ENCODE measurements at regions not wholly inside any gene's neighbourhood (a gene's known extent, or its start where the extent isn't known, plus 50 kb on each side); places are given as distances from the start of the nearest gene placed in this dataset.

- TF ChIP-seq CTCF (IDR thresholded peaks at IDR 0.05) = no peak
- Histone ChIP-seq H3K4me3 (no peak overlapping the region), H3K27me3 (no peaks in the 10 kb centered on the region), H3K9me3 (no peaks in the 10 kb centered on the region), H3K4me1 (no peaks in the 10 kb centered on the region), H3K27ac (no peak overlapping the region), H3K36me3 (no peaks in the 10 kb centered on the region)
- no peak for DNase-seq
- intact Hi-C loops (cut with DNase I; ENCODE audit: low total_unique reads) = no loop called here
Measured at GRCh38 chr4:24067367-24068193, 177.7 kb upstream of the PPARGC1A start.

GRCh38 chr4:24065974-24066373, 176.1 kb upstream of the PPARGC1A start:
- no peaks in the 10 kb centered on the region for H3K27me3 ChIP-seq
- intact Hi-C loops (cut with DNase I; ENCODE audit: low total_unique reads) = no loop called here
- H3K36me3 ChIP-seq = no peaks in the 10 kb centered on the region
- TF ChIP-seq CTCF (IDR thresholded peaks at IDR 0.05) = no peak
- no peak overlapping the region for H3K4me3 ChIP-seq
- no peaks in the 10 kb centered on the region for H3K4me1 ChIP-seq
- no peaks in the 10 kb centered on the region for H3K9me3 ChIP-seq
- DNase-seq = no peak
- no peak overlapping the region for H3K27ac ChIP-seq

GRCh38 chr4:24063731-24064130, 173.9 kb upstream of the PPARGC1A start:
- Histone ChIP-seq H3K9me3 (no peaks in the 10 kb centered on the region), H3K27me3 (no peaks in the 10 kb centered on the region), H3K4me1 (no peaks in the 10 kb centered on the region), H3K36me3 (no peaks in the 10 kb centered on the region), H3K27ac (no peak overlapping the region), H3K4me3 (no peak overlapping the region)
- no peak for TF ChIP-seq CTCF (IDR thresholded peaks at IDR 0.05)
- intact Hi-C loops (cut with DNase I; ENCODE audit: low total_unique reads) = no loop called here
- no peak for DNase-seq

GRCh38 chr4:24060932-24061331, 171.1 kb upstream of the PPARGC1A start:
- DNase-seq = no peak
- H3K4me1 ChIP-seq = no peaks in the 10 kb centered on the region
- TF ChIP-seq CTCF (IDR thresholded peaks at IDR 0.05) = no peak
- H3K4me3 ChIP-seq = no peak overlapping the region
- no peaks in the 10 kb centered on the region for H3K36me3 ChIP-seq
- intact Hi-C loops (cut with DNase I; ENCODE audit: low total_unique reads) = no loop called here
- no peaks in the 10 kb centered on the region for H3K27me3 ChIP-seq
- H3K27ac ChIP-seq = no peak overlapping the region
- H3K9me3 ChIP-seq = no peaks in the 10 kb centered on the region

- Histone ChIP-seq H3K9me3 (no peaks in the 10 kb centered on the region), H3K4me1 (no peaks in the 10 kb centered on the region), H3K27ac (no peak overlapping the region), H3K4me3 (no peak overlapping the region), H3K27me3 (no peaks in the 10 kb centered on the region), H3K36me3 (no peaks in the 10 kb centered on the region)
- no peak for DNase-seq
- intact Hi-C loops (cut with DNase I; ENCODE audit: low total_unique reads) = no loop called here
- no peak for TF ChIP-seq CTCF (IDR thresholded peaks at IDR 0.05)
Measured at GRCh38 chr4:24059839-24060238, 170.0 kb upstream of the PPARGC1A start.

Measured in tibial artery (tissue), 4 donors.